ENCODE measurements at regions not wholly inside any gene's neighbourhood (a gene's known extent, or its start where the extent isn't known, plus 50 kb on each side); places are given as distances from the start of the nearest gene placed in this dataset.

DNA sequence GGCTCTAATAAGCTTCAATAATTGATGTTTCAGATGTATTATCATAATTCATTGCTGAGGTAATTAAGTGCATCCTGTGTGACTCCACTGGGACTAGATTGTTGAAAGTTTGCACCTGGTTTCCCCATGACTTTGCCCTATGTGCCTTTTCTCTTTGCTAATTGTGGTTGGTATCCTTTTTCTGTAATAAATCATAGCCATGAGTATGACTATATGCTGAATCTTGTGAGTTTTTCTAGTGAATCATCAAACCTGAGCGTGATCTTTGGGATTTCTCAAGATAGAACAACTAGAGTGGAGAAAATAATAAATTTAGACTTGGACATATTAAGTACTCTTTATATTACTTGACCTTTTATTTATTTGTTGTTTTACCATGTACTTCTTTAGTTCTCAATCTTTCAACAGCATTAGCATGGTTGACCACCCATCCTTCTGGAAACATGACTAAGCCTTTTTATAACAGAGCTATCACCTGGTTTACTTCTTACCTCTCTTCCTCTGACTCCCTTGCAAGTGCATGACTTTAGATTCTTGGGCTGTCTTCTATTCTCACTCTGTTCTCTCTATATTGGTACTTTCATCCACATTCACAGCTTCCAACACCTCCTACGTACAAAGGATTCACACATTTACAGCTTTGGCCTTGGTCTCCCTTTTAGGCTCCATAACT lies 239.6 kb upstream of the TAS2R1 start:
- FAIRE-seq (no peak), DNase-seq (ENCODE audit: low spot score) (no peak), ATAC-seq (no peak)
- Histone ChIP-seq H4K20me1 (ENCODE audit: insufficient read depth, low read length) (no peaks in the 10 kb centered on the region), H3K36me3 (replicated peaks in 1 of 2; ENCODE audit: control insufficient read depth in 1 of 2, insufficient read depth in 2 of 2, low read length in 2 of 2) (no peaks in the 10 kb centered on the region), H3K27ac (ENCODE audit: extremely low read length, insufficient read depth, low read length) (no peak overlapping the region), H3K9ac (ENCODE audit: insufficient read depth, low read depth, low read length) (no peak overlapping the region), H3K9me3 (ENCODE audit: low read length) (peaks cover 41% of the 10 kb centered on the region), H2AFZ (ENCODE audit: low read length) (no peak overlapping the region), H3K4me3 (replicated peaks in 1 of 3; ENCODE audit: insufficient read depth in 1 of 3, low read depth in 2 of 3, low read length in 3 of 3) (no peak overlapping the region), H3K27me3 (ENCODE audit: control insufficient read depth in 1 of 2, insufficient read depth in 2 of 2, low read length in 2 of 2) (no peaks in the 10 kb centered on the region), H3K4me1 (ENCODE audit: insufficient read depth, low read length) (no peaks in the 10 kb centered on the region), H3K79me2 (ENCODE audit: insufficient read depth, low read length) (no peaks in the 10 kb centered on the region), H3K4me2 (ENCODE audit: low read depth, low read length) (no peak overlapping the region)
- in situ Hi-C loops (cut with HindIII; ENCODE audit: extremely low pct_ligation_motif_present, low pct_unique_long_range_greater_than_20kb) (no loop called here), intact Hi-C loops (cut with micrococcal nuclease; ENCODE audit: unreplicated experiment) (no loop called here)
- no peak for TF ChIP-seq JARID2 (CRISPR knock-in tag; IDR thresholded peaks at IDR 0.05; ENCODE audit: insufficient replicate concordance)
- TF ChIP-seq ZNF614 (CRISPR knock-in tag; IDR thresholded peaks at IDR 0.05; ENCODE audit: borderline replicate concordance), result no peak
- no peak for TF ChIP-seq CC2D1A (CRISPR knock-in tag; IDR thresholded peaks at IDR 0.05)
- TF ChIP-seq NR2C2 (CRISPR knock-in tag; IDR thresholded peaks at IDR 0.05; ENCODE audit: borderline replicate concordance), result no peak
- TF ChIP-seq ZNF33B (CRISPR knock-in tag; IDR thresholded peaks at IDR 0.05), result no peak
- TF ChIP-seq FOXP4 (CRISPR knock-in tag; IDR thresholded peaks at IDR 0.05), result no peak
- TF ChIP-seq, protein P1, sequence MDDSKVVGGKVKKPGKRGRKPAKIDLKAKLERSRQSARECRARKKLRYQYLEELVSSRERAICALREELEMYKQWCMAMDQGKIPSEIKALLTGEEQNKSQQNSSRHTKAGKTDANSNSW (CRISPR knock-in tag; IDR thresholded peaks at IDR 0.05; ENCODE audit: borderline replicate concordance), result no peak
- TF ChIP-seq ZNF414 (CRISPR knock-in tag; IDR thresholded peaks at IDR 0.05), result no peak
- TF ChIP-seq, protein P2, sequence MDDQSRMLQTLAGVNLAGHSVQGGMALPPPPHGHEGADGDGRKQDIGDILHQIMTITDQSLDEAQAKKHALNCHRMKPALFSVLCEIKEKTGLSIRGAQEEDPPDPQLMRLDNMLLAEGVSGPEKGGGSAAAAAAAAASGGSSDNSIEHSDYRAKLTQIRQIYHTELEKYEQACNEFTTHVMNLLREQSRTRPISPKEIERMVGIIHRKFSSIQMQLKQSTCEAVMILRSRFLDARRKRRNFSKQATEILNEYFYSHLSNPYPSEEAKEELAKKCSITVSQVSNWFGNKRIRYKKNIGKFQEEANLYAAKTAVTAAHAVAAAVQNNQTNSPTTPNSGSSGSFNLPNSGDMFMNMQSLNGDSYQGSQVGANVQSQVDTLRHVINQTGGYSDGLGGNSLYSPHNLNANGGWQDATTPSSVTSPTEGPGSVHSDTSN (CRISPR knock-in tag; IDR thresholded peaks at IDR 0.05; ENCODE audit: borderline replicate concordance), result no peak
- TF ChIP-seq FOXM1 (CRISPR knock-in tag; IDR thresholded peaks at IDR 0.05), result no peak
- ChIA-PET POLR2A (no interaction called here), CTCF (ENCODE audit: low intra/inter-chr PET ratio, low total read pairs) (no interaction called here)
- no TSS peak for BruUV-seq (replicated peaks)
- WGBS (ENCODE audit: low lambda C conversion rate), result 6% methylated on average over 2 of the region's 2 CpGs
